Astrocyte of the cerebellum (primary cell): ENCODE measurements at regions not wholly inside any gene's neighbourhood (a gene's known extent, or its start where the extent isn't known, plus 50 kb on each side); places are given as distances from the start of the nearest gene placed in this dataset.
"Not testable (repeated sequence)": the region's sequence is repeated elsewhere in the genome, so short reads cannot be mapped to it uniquely, and the experiment has no call there.

Experiments
- DNase-seq: peaks from one replicate; pipeline ENCODE4 v3.0.0-alpha.2; 2011; ENCODE audit warnings: low read depth
- H3K4me3 ChIP-seq: 2 replicates; pipeline ENCODE4 v1.5.1; 2011; ENCODE audit warnings: mild to moderate bottlenecking, low read depth, low read length, moderate library complexity
- in situ Hi-C: cut with HindIII; loops from 2 replicates; pipeline ENCODE4 v1.10.0; 2017; ENCODE audit warnings: low sequenced_read_pairs
- TF ChIP-seq, protein P1 (sequence below): IDR thresholded peaks from 2 replicates; pipeline ENCODE4 v1.5.1; 2012; ENCODE audit warnings: low read length, low read depth, moderate library complexity, mild to moderate bottlenecking; ENCODE audit errors: missing control alignments

DNA sequence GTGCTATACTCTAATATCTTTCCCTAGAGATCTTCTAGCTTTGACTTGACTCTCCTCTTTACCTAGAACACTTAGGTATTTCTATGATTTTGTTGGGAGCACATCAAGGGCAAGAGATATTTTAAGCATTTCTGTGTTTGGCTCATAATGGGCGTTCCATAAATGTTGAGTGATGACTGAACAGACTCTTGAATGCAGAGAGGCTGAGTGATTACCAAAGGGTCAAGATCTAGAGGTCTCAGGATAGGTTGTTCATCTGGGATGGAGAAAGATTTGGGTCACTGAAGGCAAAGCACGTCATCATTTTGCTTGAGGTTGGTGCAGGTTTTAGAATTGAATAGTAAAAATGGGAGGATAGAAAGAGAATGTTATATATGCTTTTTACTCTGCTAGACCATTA is 705.4 kb upstream of the B3GALT2 start:
- no peak for DNase-seq
- H3K4me3 ChIP-seq = no peak overlapping the region
- TF ChIP-seq, protein P1, sequence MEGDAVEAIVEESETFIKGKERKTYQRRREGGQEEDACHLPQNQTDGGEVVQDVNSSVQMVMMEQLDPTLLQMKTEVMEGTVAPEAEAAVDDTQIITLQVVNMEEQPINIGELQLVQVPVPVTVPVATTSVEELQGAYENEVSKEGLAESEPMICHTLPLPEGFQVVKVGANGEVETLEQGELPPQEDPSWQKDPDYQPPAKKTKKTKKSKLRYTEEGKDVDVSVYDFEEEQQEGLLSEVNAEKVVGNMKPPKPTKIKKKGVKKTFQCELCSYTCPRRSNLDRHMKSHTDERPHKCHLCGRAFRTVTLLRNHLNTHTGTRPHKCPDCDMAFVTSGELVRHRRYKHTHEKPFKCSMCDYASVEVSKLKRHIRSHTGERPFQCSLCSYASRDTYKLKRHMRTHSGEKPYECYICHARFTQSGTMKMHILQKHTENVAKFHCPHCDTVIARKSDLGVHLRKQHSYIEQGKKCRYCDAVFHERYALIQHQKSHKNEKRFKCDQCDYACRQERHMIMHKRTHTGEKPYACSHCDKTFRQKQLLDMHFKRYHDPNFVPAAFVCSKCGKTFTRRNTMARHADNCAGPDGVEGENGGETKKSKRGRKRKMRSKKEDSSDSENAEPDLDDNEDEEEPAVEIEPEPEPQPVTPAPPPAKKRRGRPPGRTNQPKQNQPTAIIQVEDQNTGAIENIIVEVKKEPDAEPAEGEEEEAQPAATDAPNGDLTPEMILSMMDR = no peak
- in situ Hi-C loops = no loop called here

DNA sequence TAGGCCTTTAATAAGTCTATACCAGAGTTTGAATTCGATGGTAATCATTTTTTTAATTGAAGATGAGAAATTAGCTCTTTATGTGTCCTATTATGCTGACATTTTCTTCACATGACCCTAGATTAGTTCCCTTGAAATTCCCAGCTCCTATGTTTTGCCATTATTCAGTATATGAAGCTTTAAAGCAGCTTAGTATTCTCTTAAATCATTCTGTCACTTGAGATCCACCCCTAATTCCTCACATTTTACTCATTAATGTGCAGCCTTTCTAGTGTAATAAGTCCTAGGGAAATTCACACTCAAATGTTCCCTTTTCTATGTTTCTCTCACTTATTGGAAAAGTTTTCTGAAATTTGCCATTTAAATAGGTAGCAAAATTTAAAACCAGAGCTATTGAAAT is 704.5 kb upstream of the B3GALT2 start:
- H3K4me3 ChIP-seq = no peak overlapping the region
- in situ Hi-C loops = no loop called here
- DNase-seq = no peak
- TF ChIP-seq, protein P1 = no peak

DNA sequence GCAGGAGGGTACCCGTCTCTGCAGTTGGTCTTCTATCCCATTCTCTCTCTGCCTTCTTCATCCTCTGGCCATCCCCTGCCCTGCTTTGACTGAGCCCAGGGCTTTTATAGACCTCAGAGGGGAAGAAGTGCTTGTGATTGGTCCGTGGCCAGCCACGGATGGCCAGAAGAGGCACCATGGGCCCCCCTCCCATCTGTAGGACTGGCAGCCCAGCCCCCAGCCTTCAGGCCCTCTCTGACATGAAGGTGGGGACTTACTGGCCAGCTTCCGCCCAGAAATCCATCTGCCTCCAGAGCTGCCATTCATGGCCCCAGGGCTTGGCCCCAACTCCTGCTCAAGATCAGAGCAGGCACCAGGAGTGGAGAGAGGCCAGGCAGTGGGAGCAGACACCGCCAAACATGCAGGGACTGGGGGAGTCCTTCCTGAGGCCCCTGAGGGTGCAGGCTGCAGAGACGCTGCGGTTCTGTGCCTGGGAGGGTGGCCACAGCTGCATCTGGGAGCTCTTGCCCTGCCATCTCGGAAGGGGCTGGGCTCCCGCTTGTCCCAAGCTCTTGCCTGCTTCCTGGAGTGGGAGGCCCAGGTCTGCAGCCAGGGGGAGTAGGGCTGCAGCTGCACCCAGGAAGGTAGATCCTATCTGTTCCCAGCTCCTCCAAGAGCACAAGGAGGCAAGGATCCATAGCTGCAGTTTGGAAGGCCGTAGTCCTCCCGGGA is 698.6 kb upstream of the B3GALT2 start:
- DNase-seq = no peak
- in situ Hi-C loops = no loop called here
- TF ChIP-seq, protein P1 = no peak
- no peak overlapping the region for H3K4me3 ChIP-seq

DNA sequence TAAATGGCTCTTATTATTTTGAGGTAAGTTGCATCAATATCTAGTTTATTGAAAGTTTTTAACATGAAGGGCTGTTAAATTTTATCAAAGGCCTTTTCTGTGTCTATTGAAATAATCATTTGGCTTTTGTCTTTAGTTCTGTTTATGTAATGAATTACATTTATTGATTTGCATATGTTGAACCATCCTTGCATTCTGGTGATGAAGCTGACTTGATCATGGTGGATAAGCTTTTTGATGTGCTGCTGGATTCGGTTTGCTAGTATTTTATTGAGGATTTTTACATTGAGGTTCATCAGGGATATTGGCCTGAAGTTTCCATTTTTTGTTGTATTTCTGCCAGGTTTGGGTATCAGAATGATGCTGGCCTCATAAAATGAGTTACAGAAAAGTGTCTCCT is 691.5 kb upstream of the B3GALT2 start:
- H3K4me3 ChIP-seq, DNase-seq, in situ Hi-C loops: not testable (repeated sequence)

DNA sequence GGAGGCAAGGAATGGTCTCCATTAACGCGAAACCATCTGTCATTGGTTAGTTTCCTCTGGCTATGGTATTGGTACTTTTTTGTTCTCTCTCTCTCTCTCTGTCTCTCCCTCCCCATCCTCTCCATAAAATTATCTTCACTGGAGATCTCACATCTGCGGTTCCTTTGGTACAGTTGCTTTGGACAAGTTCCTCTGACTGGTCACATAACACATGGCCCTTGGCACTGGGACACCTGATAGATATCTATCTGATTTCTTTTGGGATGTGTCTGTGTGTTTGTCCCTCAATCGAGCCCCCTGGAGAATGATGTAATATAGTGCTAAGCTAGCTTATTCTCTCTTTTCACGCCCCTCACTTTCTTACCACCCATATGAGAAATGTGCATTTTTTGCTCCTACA is 682.0 kb upstream of the B3GALT2 start:
- TF ChIP-seq, protein P1 = no peak
- no peak for DNase-seq
- in situ Hi-C loops = no loop called here
- no peak overlapping the region for H3K4me3 ChIP-seq

DNA sequence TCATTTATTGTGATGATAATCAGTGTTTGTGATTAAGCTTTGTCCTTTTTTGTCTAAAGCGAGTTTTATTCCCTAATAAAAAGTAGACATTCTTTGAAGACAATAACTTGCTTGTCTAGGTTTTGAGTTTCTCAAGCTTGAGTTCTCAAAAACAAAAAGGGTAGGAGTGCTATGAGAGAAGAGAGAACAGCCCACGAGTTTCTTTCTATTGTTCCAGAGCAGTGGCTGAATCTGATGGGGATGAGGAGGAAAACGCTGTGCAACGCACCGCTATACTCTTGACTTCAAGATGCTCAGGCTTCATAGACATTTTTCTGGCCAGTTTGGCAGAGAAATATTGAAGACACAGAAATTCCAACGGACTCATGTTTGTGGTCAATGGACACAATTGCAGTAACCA is 669.8 kb upstream of the B3GALT2 start:
- no peak for DNase-seq
- in situ Hi-C loops = no loop called here
- TF ChIP-seq, protein P1 = no peak
- no peak overlapping the region for H3K4me3 ChIP-seq

DNA sequence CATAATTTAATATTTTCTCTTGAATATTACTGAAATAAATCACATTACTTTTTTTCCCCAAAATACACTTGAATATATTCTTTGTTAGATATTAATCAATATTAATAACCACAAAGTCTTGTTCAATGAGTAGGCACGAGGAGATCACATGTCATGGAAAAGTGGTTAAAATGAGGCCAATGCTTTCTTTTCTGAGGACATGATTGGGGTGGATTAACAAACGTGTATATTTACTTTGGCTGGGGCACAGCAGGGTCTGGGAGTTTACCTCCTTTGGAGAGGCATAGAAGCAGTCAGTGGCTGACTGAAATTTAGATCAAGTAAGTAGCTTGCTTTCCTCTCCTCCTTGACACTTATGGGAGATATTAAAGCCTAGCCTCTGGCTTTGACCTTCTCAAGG is 664.3 kb upstream of the B3GALT2 start:
- TF ChIP-seq, protein P1 = no peak
- DNase-seq = peak; percentile 5
- no peak overlapping the region for H3K4me3 ChIP-seq
- in situ Hi-C loops = no loop called here
